ENCODE measurements at regions not wholly inside any gene's neighbourhood (a gene's known extent, or its start where the extent isn't known, plus 50 kb on each side); places are given as distances from the start of the nearest gene placed in this dataset.

DNA sequence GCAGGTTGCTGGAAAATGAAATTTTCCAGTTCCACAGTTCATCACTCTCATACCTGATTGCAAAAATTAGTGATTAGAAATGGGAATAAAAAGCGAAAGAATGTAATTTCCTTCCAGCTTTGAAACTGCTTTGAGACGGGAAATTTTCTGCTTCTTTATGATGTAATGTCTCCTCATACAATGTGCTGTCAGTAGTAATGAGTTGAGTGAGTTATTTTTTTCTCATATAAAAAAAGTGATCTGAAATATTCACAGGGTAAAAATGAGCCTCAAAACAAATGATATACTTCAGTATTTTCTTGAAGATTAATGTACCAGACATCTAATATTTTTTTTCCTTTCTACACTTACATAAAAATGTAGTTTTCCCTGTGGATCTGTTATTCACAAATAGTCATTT is 179.1 kb upstream of the FAT4 start (continued):
- TF ChIP-seq, protein P1, sequence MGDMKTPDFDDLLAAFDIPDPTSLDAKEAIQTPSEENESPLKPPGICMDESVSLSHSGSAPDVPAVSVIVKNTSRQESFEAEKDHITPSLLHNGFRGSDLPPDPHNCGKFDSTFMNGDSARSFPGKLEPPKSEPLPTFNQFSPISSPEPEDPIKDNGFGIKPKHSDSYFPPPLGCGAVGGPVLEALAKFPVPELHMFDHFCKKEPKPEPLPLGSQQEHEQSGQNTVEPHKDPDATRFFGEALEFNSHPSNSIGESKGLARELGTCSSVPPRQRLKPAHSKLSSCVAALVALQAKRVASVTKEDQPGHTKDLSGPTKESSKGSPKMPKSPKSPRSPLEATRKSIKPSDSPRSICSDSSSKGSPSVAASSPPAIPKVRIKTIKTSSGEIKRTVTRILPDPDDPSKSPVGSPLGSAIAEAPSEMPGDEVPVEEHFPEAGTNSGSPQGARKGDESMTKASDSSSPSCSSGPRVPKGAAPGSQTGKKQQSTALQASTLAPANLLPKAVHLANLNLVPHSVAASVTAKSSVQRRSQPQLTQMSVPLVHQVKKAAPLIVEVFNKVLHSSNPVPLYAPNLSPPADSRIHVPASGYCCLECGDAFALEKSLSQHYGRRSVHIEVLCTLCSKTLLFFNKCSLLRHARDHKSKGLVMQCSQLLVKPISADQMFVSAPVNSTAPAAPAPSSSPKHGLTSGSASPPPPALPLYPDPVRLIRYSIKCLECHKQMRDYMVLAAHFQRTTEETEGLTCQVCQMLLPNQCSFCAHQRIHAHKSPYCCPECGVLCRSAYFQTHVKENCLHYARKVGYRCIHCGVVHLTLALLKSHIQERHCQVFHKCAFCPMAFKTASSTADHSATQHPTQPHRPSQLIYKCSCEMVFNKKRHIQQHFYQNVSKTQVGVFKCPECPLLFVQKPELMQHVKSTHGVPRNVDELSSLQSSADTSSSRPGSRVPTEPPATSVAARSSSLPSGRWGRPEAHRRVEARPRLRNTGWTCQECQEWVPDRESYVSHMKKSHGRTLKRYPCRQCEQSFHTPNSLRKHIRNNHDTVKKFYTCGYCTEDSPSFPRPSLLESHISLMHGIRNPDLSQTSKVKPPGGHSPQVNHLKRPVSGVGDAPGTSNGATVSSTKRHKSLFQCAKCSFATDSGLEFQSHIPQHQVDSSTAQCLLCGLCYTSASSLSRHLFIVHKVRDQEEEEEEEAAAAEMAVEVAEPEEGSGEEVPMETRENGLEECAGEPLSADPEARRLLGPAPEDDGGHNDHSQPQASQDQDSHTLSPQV (IDR thresholded peaks at IDR 0.05): no peak
- TF ChIP-seq, protein P2, sequence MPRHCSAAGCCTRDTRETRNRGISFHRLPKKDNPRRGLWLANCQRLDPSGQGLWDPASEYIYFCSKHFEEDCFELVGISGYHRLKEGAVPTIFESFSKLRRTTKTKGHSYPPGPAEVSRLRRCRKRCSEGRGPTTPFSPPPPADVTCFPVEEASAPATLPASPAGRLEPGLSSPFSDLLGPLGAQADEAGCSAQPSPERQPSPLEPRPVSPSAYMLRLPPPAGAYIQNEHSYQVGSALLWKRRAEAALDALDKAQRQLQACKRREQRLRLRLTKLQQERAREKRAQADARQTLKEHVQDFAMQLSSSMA (CRISPR knock-in tag; IDR thresholded peaks at IDR 0.05): no peak
- no peak for TF ChIP-seq ZNF79 (CRISPR knock-in tag; IDR thresholded peaks at IDR 0.05; ENCODE audit: low read depth)

DNA sequence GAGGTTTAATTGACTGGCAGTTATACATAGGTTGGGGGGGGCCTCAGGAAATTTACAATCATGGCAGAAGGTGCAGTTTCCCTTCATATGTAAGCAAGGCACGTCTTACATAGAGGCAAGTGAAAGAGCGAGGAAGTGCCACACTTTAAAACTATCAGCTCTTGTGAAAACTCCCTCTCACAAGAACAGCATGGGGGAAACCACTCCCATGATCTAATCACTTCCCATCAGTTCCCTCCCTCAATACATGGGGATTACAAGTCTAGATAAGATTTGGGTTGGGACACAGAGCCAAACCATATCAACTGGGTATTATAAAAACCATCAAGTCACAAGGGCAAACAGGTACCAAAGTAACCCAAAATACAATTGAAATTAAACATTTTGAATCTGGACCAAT is 182.0 kb upstream of the FAT4 start:
- CTCF ChIA-PET (ENCODE audit: low intra/inter-chr PET ratio): no interaction called here
- WGBS (ENCODE audit: insufficient coverage, low coverage, missing lambda C conversion rate): 0% methylated on average over 2 of the region's 2 CpGs
- H3K9me1 ChIP-seq (ENCODE audit: control insufficient read depth, insufficient read depth, low read length): no peaks in the 10 kb centered on the region
- H3K4me2 ChIP-seq (ENCODE audit: insufficient read depth, low read length): no peak overlapping the region
- no peaks in the 10 kb centered on the region for H3K36me3 ChIP-seq (ENCODE audit: control insufficient read depth, insufficient read depth, low read length)
- no peaks in the 10 kb centered on the region; the same call in 1 of the 2 replicates for H3K9me3 ChIP-seq (replicated peaks; ENCODE audit: control insufficient read depth, insufficient read depth, low read depth, low read length)
- no peak overlapping the region for H2AFZ ChIP-seq (ENCODE audit: low read depth, low read length)
- in situ Hi-C loops (cut with MboI) (no loop called here), intact Hi-C loops (cut with micrococcal nuclease) (no loop called here)
- H3K79me2 ChIP-seq (ENCODE audit: control insufficient read depth, insufficient read depth, low read length): no peaks in the 10 kb centered on the region
- H3K9ac ChIP-seq (ENCODE audit: insufficient read depth in 1 of 2, low read depth in 2 of 2, low read length in 2 of 2): no peak overlapping the region
- no TSS peak for BruUV-seq (replicated peaks)
- no peaks in the 10 kb centered on the region for H3K27me3 ChIP-seq (ENCODE audit: control insufficient read depth in 2 of 2, insufficient read depth in 2 of 2, low read length in 2 of 2)
- no peak for ATAC-seq
- H3K27ac ChIP-seq (ENCODE audit: extremely low read depth, low read depth, low read length): no peak overlapping the region
- H3K4me3 ChIP-seq: no peak overlapping the region
- POLR2A ChIA-PET: no interaction called here
- H4K20me1 ChIP-seq (replicated peaks; ENCODE audit: control insufficient read depth, insufficient read depth, low read length): no peaks in the 10 kb centered on the region
- no peak for DNase-seq (ENCODE audit: extremely low read depth in 1 of 4, low spot score in 3 of 4)
- H3K4me1 ChIP-seq (replicated peaks in 1 of 2; ENCODE audit: control insufficient read depth in 2 of 2, insufficient read depth in 2 of 2, low read length in 2 of 2): no peaks in the 10 kb centered on the region
- FAIRE-seq: no peak
- TF ChIP-seq ZNF174 (CRISPR knock-in tag; IDR thresholded peaks at IDR 0.05): no peak
- TF ChIP-seq CAMTA2 (CRISPR knock-in tag; conservative IDR thresholded peaks at IDR 0.05): no peak
- no peak for TF ChIP-seq HDGF (IDR thresholded peaks at IDR 0.05)
- TF ChIP-seq SREBF2 (CRISPR knock-in tag; IDR thresholded peaks at IDR 0.05): no peak
- no peak for TF ChIP-seq ZNF384 (IDR thresholded peaks at IDR 0.05; ENCODE audit: low read depth, low read length)
- TF ChIP-seq L3MBTL2 (IDR thresholded peaks at IDR 0.05): no peak
- no peak for TF ChIP-seq TAF1 (IDR thresholded peaks at IDR 0.05; ENCODE audit: control insufficient read depth, extremely low read depth, insufficient read depth, low read length, severe bottlenecking)
- TF ChIP-seq, protein P3, sequence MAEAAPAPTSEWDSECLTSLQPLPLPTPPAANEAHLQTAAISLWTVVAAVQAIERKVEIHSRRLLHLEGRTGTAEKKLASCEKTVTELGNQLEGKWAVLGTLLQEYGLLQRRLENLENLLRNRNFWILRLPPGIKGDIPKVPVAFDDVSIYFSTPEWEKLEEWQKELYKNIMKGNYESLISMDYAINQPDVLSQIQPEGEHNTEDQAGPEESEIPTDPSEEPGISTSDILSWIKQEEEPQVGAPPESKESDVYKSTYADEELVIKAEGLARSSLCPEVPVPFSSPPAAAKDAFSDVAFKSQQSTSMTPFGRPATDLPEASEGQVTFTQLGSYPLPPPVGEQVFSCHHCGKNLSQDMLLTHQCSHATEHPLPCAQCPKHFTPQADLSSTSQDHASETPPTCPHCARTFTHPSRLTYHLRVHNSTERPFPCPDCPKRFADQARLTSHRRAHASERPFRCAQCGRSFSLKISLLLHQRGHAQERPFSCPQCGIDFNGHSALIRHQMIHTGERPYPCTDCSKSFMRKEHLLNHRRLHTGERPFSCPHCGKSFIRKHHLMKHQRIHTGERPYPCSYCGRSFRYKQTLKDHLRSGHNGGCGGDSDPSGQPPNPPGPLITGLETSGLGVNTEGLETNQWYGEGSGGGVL (CRISPR knock-in tag; IDR thresholded peaks at IDR 0.05): no peak
- TF ChIP-seq, protein P4, sequence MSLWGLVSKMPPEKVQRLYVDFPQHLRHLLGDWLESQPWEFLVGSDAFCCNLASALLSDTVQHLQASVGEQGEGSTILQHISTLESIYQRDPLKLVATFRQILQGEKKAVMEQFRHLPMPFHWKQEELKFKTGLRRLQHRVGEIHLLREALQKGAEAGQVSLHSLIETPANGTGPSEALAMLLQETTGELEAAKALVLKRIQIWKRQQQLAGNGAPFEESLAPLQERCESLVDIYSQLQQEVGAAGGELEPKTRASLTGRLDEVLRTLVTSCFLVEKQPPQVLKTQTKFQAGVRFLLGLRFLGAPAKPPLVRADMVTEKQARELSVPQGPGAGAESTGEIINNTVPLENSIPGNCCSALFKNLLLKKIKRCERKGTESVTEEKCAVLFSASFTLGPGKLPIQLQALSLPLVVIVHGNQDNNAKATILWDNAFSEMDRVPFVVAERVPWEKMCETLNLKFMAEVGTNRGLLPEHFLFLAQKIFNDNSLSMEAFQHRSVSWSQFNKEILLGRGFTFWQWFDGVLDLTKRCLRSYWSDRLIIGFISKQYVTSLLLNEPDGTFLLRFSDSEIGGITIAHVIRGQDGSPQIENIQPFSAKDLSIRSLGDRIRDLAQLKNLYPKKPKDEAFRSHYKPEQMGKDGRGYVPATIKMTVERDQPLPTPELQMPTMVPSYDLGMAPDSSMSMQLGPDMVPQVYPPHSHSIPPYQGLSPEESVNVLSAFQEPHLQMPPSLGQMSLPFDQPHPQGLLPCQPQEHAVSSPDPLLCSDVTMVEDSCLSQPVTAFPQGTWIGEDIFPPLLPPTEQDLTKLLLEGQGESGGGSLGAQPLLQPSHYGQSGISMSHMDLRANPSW (CRISPR knock-in tag; IDR thresholded peaks at IDR 0.05): no peak
- no peak for TF ChIP-seq ZNF282 (CRISPR knock-in tag; IDR thresholded peaks at IDR 0.05)
- TF ChIP-seq CTBP1 (IDR thresholded peaks at IDR 0.05; ENCODE audit: borderline replicate concordance): no peak
